ENCODE measurements at regions not wholly inside any gene's neighbourhood (a gene's known extent, or its start where the extent isn't known, plus 50 kb on each side); places are given as distances from the start of the nearest gene placed in this dataset.

DNA sequence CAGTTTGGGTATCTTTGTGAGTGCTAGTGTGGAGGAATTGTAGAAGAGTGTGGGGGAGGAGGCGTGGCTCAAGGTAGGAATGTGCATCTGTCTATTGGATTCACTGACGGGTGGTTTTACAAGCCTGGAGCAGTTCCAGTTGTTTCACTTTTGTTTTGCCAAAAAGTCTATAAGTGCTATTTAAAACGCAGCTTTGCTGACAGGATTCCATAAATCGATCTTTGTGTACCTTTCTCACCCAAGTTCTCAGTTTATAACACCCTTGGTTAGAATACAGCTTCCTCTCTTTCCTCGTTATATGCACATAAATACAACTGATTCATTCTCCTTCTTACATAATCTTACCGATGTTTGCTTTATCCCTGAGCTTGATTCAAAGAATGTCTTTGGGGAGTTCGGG lies 123.2 kb upstream of the UBE2E2 start:
- DNase-seq = no peak

DNA sequence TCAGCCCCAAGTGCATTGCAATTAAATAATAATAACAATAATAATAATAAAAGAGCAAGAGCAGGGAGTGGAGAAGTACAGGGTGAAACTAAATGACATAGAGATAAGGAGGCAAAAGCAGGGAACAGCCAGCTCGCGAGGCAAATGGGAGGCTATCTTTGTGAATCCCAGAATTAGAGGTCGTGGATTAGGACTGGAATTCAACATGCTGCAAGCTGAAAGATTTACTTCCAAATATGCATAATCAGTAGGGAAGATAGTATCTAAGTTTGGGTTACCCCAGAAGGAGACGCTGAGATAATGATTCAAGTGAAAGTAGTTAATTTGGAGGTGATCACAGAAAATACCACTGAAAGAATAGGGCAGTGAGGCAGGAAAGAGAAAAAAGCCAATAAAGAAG lies 119.4 kb upstream of the UBE2E2 start:
- no peak for DNase-seq

DNA sequence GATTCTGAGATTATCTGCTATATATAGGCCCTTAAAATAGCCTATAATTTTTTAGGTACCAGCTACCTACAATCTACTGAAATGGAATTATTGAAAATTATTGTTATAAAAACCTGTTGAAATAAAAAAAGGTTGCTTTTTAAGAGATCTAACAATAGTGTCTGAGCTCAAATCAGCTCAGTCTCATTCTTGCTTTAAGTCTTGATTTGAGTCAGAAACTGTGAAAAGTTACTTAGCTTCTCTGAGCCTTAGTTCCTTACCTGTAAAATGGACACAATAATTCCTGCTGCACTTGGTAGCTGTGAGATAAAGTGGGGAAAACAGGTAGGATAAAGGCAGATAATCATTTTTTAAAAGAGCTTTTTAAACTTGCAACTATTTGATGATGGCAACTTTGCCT lies 118.8 kb upstream of the UBE2E2 start:
- DNase-seq = no peak

DNA sequence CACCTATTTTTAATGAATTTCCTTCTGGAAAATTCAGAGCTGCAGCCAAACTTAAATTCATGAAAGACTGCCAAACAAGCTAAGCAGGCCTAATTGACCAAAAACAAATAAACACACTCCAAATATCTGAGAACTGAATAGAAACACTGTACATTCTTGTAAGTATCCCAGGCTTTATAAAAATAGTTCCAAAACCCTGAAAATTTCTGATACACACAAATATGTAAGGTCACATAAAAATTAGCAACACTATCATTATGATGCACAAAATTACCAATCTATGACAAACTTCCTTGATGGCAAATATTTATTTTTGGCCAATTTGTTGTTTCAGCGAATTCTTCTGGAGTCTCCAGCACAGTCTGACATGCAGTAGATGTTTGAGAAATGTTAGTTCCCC lies 117.9 kb upstream of the UBE2E2 start:
- DNase-seq = no peak

DNA sequence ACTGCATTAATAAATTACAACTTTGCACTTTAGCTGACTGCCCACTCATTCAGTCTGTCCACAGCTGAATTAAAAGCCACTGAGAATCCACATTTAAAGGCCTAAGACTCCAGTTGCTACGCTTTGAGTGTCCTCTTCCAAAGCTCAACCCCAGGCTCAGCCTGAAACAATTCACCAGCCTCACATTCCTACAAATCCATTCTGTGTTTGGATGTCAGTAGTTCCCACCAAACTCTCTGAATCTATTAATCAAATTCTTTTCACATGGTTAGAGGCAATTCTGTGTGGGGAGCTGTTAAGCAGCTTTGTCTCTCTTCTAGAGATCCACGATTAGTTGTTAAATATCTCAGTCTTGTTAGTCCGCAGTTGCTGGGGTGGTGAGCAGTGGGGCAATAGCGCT lies 116.8 kb upstream of the UBE2E2 start:
- DNase-seq = no peak

DNA sequence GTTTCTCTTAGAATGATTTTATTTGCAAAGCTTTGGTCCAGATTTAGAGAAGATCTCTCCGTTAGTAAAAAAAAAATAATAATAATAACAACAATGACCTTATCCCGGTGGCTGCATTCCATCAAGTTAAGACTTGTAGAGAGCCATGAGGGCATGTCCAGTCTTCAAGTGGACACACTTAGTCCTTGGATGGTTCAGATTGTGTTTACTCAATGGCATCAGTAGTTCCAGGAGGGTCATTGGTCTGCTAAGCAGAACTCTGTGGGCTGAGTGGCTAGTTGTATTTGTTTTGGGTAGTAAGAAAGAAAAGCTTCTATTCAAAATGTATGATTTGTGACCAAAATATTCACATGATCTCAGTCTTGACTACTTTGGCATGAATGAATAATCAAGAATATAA lies 116.3 kb upstream of the UBE2E2 start:
- no peak for DNase-seq

DNA sequence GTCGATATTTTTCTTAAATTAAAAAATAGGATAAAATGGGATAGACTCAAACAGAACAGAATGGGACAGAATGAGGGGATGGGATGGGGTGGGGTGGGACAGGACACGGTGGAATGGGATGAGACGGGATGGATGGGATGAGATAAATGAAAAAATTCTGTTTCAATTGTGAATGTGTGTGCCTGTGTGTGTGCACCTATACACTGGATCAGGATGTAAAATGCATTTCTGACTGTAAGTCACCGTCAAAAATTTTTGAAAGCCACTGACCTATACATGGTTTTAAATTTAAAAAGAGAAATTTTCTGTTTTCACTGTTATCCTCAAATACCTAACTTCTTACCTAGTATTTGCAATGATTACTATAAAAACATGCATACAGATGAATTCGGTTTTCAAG lies 108.7 kb upstream of the UBE2E2 start:
- no peak for DNase-seq

DNA sequence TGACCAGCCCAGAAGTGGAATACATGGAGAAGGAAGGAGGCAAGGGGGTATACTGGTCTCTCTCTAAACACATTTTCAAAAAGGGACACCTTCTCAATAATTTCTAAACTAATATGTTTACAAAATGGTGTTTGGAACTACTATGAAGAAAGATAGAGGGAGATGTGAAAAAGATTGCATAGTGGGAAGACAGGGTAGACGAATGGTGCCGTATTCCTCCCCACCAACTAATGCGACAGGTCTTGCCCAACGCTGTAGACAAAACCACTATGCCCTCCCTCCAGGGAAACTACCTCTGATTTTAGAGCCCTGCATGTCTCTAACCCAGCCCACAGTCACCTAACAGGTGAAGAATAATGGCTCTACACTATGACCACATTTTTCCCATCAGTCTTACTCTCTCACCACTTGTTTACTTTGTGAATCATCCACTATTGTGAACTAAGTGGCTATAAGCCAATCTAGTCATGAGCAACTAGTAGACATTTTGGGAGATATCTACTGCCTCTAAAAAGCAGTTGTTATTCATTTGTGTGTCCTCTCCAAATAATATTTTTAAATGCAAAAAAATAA lies 108.2 kb upstream of the UBE2E2 start:
- no peak for DNase-seq

DNA sequence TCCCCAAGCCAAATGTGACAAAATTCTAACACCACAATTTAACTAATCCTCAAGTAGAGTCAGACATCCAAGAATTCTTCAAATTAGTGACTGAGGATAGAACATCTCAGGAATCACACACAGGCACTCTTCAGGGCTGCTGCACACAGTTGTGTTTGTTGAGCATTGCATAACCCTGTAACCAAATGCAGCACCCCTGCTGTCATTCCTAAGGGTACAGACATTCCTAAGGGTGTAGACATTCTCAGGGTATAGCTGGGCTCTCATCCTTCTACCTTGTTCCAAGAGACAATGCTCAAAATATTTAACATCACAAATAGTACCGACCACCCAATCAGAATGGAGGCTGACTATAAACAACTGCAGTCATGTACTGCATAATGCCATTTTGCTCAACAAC lies 107.1 kb upstream of the UBE2E2 start:
- no peak for DNase-seq

DNA sequence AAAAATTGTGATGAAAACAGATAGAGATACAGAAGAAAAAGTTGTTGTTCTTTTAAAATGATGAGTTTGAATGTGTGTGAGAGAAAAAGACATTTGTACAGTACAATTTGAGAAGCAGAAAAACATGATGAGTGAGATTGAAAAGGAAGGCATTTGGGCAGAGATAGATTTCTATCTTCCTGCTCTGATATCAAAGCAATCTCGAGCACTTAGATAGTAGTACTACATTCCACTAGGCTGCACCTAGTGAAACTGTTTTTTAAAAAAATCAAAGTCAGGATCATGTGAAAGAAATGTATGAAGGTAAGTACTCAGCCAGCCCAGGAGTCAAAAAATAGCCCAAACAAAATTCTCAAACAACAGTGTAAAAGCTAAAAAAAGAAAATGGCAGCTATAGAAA lies 104.1 kb upstream of the UBE2E2 start:
- DNase-seq = no peak

DNA sequence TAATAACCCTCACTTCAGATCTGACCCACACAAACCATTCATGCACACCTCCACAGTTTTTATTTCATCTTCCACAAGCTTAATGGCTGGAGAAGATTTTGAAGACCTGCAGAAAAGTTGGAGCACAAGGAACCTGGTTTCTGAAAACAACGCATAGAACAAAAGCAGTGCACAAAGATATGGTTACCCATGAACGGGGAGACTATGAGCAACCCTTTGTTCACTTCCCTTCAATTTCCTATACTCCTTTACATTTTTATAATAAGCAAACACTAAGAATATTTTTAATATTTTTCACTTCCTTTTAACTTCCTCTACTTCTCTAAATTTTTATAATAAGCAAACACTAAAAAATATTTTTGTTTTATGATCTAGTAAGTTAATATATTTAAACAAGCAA lies 103.5 kb upstream of the UBE2E2 start:
- no peak for DNase-seq

DNA sequence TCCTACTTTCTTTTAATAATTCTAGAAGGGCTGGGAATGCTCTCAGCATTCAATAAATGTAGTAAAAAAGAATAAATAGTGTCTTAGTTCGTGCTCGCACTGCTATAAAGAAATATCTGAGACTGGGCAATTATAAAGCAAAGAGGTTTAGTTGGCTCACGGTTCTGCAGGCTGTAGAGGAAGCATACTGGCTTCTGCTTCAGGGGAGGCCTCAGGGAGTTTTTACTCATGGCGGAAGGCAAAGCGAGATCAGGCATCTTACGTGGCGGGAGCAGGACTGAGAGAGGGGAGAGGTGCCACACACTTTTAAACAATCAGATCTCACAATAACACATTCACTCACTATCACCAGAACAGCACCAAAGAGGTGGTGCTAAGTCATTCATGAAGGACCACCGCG lies 103.0 kb upstream of the UBE2E2 start:
- no peak for DNase-seq

DNA sequence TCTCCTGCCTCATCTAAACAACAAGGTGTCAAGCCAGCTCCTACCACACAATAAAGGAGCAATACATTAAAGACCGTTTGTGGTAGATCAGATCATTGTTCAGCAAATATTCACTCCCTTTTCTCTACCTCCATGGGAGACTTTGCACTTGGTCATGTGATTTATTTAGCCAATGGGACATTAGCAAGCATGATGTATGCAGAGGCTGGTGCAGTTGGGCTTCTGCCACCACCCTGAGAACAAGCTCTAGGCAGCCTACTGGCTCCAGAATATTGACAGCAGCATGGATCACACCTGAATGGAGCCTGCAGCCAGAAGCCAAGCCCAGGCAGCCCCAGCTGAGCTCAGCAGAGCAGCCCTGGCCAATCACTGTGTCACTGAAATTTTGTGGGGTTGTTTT lies 99.4 kb upstream of the UBE2E2 start:
- DNase-seq = no peak

DNA sequence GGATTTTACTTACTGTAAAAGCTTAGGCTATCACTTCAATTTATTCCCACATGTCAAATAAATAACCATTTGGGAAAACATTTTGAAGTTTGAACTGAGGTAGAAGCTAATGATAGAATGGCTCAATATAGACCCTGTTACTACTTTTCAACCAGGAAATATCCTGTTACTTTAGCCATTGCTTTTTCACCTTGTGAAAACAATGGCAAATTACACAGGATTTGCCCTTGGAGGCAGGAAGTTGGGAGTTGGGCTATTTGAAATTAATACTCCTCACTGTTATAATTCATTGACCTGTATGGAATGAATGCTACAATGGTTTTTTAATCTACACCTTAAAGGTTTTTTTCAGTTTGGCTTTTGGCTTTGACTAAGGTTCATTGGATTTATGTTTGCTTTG lies 98.1 kb upstream of the UBE2E2 start:
- DNase-seq = no peak

DNA sequence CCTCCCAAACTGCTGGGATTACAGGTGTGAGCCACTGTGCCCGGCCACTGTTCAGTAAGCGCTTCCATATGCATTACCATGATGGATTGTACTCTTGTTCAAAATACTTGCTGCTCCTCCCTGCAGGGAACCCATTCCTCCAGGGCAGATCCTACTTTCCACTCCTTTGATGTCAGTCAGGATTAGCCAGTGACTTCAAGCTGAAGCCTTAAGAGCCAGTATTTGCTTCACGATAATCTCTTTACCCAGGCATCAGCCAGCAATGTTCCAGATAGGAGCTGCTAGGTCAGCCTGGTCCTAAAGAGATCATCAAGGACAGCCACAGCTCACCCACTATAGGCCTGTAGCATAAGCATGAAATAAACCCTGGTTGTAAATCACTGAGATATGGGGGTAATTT lies 96.5 kb upstream of the UBE2E2 start:
- no peak for DNase-seq

DNA sequence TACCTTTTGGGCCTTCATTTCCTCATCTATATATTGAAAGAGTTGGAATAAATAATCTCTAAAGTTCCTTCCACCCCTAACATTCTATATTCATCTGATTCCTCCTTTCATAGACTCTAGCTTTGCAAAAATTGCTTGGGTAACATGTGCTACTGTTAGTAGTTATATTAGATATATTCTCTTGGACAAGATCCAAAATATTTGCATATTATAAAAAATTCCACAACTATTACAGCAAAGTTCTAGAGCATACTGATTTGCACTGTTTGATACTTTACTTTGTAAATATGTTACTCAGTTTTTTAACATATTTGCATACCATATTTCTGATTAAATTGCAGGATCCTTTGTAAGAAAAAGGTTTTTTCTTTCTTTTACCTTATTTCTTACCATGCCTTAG lies 95.9 kb upstream of the UBE2E2 start:
- no peak for DNase-seq

DNA sequence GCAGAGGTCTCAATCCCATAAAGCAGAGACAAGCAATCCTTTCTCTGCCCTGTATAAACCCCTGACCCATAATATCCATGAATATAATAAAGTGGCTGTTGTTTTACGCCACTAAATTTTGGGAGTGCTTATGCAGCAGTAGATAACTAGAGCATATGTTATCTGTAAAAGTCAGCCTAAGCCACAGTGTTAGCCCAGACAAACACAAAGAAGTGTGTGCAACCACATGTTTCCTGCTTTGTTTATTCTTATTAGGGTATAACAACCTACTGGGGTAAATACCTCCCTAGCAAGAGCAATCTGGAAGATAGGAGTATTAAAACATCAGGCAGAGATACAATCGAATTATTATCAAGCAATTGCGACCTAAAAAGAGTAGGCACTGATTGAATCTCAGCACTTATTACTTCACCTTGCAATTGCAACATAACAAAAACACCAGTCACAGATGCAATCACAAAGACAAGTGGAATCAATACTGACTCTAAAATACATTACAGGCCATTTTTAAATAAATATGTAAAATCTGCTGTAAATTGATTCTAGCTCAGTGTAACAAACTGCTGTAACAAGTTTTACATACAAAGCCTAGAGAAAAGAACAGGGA lies 94.6 kb upstream of the UBE2E2 start:
- DNase-seq = no peak

DNA sequence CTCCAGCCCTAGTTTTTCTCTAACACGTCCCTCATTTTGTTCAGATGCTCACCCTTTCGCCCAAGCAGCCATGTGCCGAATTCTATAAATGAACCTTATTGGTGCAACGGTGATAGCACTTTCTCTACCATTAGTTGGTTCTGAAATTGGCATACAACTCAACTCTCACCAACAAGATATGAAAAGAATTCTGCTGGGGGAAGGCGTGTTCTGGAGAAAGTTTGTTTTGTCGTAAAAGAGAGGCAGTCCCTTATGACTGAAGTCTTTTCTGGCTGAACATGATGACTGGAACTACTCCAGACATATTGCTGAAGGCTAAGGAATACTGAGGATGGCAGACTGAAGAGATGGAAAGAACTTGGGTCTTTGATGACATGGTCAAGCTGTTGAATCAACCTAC lies 91.8 kb upstream of the UBE2E2 start:
- no peak for DNase-seq

DNA sequence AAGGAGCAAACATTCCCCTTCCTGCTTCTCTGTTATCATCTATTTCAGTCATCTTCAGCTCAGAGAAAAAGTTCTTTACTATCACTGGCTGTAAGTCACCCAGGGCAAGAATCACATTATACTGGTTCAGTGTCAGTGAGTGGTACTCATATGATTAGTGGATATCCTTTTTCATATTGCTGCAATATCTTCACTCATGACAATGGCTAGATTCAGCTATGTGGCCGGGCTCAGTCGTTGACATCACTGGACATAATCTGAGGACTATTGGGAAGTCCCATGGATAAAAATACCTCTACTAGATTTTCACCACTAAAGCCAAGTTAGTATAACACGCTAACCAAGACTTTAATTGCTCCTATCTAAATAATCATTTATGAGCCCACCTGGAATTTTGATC lies 91.3 kb upstream of the UBE2E2 start:
- DNase-seq = no peak

DNA sequence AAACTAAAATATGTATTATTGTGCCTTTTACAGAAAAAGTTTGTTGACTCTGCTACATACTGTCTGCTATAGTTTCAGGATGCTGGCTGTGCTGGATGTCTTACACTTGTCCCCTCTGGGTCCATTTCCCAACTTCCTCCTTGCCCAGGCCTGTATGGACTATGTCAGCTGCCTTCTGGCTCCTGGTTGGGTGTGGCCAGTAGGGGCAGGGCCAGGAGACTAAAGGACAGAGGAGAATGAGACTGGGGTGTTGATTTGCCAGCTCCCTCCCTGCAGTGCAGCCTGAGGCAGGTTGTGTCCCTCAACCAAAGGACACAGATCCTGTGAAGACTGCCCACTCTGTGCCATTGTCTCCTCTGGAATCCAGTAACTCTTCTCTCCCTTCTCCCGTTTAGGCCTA lies 90.6 kb upstream of the UBE2E2 start:
- DNase-seq = no peak

DNA sequence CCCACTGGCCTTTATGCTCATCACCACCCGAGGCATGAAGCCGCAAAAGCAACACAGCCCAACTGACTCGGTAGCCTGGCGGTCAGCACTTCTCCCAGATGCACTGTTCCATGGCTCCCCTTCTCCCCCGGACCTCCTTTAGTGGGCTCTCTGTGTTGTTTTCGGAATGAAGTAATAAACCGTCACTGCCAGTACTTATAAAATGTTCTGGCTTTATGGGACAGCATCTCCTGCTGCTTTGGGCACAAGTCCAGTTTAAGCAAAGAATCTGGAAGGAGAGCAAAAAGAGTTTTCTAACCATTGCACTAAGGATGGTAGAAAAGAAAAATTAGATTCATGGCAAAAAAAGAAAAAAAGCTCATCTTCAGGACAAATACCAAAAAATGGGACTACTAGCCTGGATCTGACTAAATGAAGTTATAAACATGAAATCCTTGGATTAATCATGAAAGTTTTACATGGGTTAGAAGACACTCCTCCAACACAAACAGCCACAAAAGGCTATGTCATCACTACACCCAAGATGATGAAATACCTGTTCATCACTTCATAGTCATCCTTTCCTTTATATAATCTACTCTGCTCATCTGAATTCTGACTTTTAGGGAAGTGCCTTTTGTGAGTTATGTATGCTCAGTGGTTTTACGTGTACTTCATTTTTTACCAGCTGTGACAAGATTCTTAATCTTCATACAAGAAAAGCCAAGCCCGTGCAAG lies 89.5 kb upstream of the UBE2E2 start:
- DNase-seq = peak; percentile 44

DNA sequence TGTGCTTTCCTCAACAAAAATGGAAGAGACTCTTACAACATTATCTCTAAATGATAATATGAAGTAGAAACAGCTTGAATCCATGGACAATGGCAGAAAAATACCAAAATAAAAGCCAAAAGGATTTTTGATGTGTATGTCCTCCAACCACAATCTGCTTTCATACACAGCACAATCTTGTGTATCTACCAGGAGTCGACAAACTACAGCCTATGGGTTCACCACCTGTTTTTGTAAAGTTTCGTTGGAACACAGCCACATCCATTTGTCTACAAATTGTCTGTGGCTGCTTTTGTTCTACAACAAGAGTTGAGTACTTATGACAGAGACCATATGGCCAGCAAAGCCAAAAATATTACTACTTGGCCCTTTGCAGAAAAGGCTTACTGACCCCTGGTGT lies 88.7 kb upstream of the UBE2E2 start:
- DNase-seq = no peak

DNA sequence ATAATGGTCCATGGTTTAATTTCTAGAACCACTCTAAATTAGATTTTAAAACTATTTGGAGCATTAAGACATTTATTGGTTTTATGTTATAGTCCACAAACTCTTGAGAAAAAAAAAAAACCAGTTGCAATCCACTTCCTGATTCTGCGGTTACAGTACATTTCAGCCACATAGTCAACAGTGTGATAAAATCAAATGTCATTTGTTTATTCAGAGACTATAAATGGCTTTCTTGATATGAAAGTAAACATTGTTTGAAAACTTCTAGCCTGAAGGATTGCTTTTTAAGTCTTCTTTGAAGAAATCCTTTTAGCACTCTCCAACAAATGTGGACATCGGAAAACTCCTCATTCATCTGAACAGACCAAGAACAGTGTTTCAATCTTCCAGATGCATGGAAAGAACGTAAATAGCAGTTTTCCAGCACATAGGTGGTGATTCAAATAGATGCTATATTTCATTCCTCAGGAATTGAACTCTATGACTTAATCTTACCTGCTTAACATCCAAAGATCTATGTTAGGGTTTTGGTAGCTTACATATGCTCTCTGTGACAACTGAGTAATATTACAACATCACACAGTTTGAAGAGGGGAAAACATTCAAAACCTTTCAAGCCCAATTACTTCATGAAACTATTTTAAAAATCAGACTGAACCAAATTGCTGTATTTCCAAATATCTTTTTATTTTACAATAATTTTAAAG lies 87.8 kb upstream of the UBE2E2 start:
- DNase-seq = no peak

Data from femur (tissue), 1 donor.